Chondrocyte (in vitro differentiated cells): ENCODE measurements at regions not wholly inside any gene's neighbourhood (a gene's known extent, or its start where the extent isn't known, plus 50 kb on each side); places are given as distances from the start of the nearest gene placed in this dataset.

ENCODE experiments used
- DNase-seq: peaks from one replicate; pipeline ENCODE4 v3.0.0; 2021; ENCODE audit warnings: mixed read lengths, low spot score
- H3K27ac Mint-ChIP-seq: one replicate; pipeline ENCODE4 v1.8.0; 2021; ENCODE audit warnings: mild to moderate bottlenecking, moderate library complexity, mixed read lengths; ENCODE audit not compliant: unreplicated experiment
- H3K27me3 Mint-ChIP-seq: 2 replicates; pipeline ENCODE4 v1.8.0; 2021; ENCODE audit warnings: low read depth, mixed read lengths
- H3K36me3 Mint-ChIP-seq: 2 replicates; pipeline ENCODE4 v1.8.0; 2021; ENCODE audit warnings: low read depth, mixed read lengths
- H3K4me1 Mint-ChIP-seq: 2 replicates; pipeline ENCODE4 v1.8.0; 2021; ENCODE audit warnings: low read depth, mild to moderate bottlenecking, mixed read lengths
- H3K4me3 Mint-ChIP-seq: one replicate; pipeline ENCODE4 v1.8.0; 2021; ENCODE audit warnings: mild to moderate bottlenecking, moderate library complexity, mixed read lengths; ENCODE audit not compliant: unreplicated experiment
- H3K9me3 Mint-ChIP-seq: 2 replicates; pipeline ENCODE4 v1.8.0; 2021; ENCODE audit warnings: low read depth, mixed read lengths
- CTCF ChIP-seq: fragments of 200-600 bp; sonication (generic); IDR thresholded peaks from 2 replicates; pipeline ENCODE4 v1.5.0; 2021; ENCODE audit warnings: antibody characterized with exemption, mild to moderate bottlenecking, moderate library complexity

GRCh38 chr2:887639-888038 is 63.0 kb upstream of the SNTG2 start:
- H3K4me1 Mint-ChIP-seq, result no peaks in the 10 kb centered on the region
- no peak for TF ChIP-seq CTCF
- H3K9me3 Mint-ChIP-seq, result no peaks in the 10 kb centered on the region
- DNase-seq, result no peak
- no peak overlapping the region for H3K4me3 Mint-ChIP-seq
- H3K36me3 Mint-ChIP-seq, result no peaks in the 10 kb centered on the region
- H3K27ac Mint-ChIP-seq, result no peak overlapping the region
- peaks cover 37% of the 10 kb centered on the region for H3K27me3 Mint-ChIP-seq

- peaks cover 44% of the 10 kb centered on the region for H3K27me3 Mint-ChIP-seq
- no peak for DNase-seq
- H3K4me3 Mint-ChIP-seq, result no peak overlapping the region
- H3K27ac Mint-ChIP-seq, result no peak overlapping the region
- no peaks in the 10 kb centered on the region for H3K9me3 Mint-ChIP-seq
- no peaks in the 10 kb centered on the region for H3K4me1 Mint-ChIP-seq
- no peaks in the 10 kb centered on the region for H3K36me3 Mint-ChIP-seq
- TF ChIP-seq CTCF, result no peak
Measured at GRCh38 chr2:886072-887022, 64.3 kb upstream of the SNTG2 start.

- no peak for TF ChIP-seq CTCF
- no peaks in the 10 kb centered on the region for H3K36me3 Mint-ChIP-seq
- H3K9me3 Mint-ChIP-seq, result no peaks in the 10 kb centered on the region
- H3K4me1 Mint-ChIP-seq, result no peaks in the 10 kb centered on the region
- no peak for DNase-seq
- H3K4me3 Mint-ChIP-seq, result no peak overlapping the region
- H3K27ac Mint-ChIP-seq, result no peak overlapping the region
- peaks cover 45% of the 10 kb centered on the region for H3K27me3 Mint-ChIP-seq
Measured at GRCh38 chr2:885230-886071, 65.2 kb upstream of the SNTG2 start.

GRCh38 chr2:883803-884748 is 66.6 kb upstream of the SNTG2 start:
- TF ChIP-seq CTCF, result no peak
- H3K27ac Mint-ChIP-seq, result no peak overlapping the region
- DNase-seq, result no peak
- no peaks in the 10 kb centered on the region for H3K9me3 Mint-ChIP-seq
- H3K36me3 Mint-ChIP-seq, result no peaks in the 10 kb centered on the region
- H3K27me3 Mint-ChIP-seq, result peaks cover 46% of the 10 kb centered on the region
- no peaks in the 10 kb centered on the region for H3K4me1 Mint-ChIP-seq
- no peak overlapping the region for H3K4me3 Mint-ChIP-seq
